ENCODE measurements at regions not wholly inside any gene's neighbourhood (a gene's known extent, or its start where the extent isn't known, plus 50 kb on each side); places are given as distances from the start of the nearest gene placed in this dataset.

DNA sequence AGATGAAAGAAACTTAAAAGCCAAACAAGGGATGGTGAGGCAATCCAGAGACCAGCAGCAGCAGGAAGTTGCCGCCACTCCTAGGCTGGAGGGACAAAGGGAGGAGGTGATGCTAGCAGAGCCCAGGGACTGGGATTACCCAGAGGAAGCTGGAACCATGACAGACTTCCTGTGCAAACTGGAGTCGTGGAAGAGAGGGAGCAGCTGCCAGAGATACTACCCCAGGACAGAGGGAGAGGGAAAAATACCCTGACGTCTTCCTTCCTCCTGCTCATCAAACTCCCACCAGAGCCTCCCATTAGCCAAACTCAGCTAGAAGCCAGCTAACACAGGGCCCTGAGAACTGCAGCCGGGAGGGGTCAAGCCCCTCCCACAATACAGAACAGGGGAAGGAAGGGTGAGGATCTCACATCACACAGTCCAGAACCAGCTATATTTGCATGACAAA, 101.2 kb upstream of the KLF3 start:
- Mint-ChIP-seq H3K27ac (no peak overlapping the region), H3K9me3 (no peaks in the 10 kb centered on the region), H3K4me3 (no peak overlapping the region), H3K36me3 (no peaks in the 10 kb centered on the region), H3K4me1 (peaks cover 24% of the 10 kb centered on the region), H3K27me3 (ENCODE audit: low read depth) (no peaks in the 10 kb centered on the region)
- DNase-seq (ENCODE audit: low spot score) (no peak), ATAC-seq (peak; percentile 74)
- TF ChIP-seq NR1H2 (CRISPR knock-in tag; IDR thresholded peaks at IDR 0.05) (no peak), FOXJ3 (CRISPR knock-in tag; IDR thresholded peaks at IDR 0.05; ENCODE audit: borderline replicate concordance) (no peak), KAT7 (CRISPR knock-in tag; IDR thresholded peaks at IDR 0.05; ENCODE audit: borderline replicate concordance) (no peak), RELA (CRISPR knock-in tag; IDR thresholded peaks at IDR 0.05; ENCODE audit: borderline replicate concordance) (no peak), ETV6 (CRISPR knock-in tag; IDR thresholded peaks at IDR 0.05) (no peak), ZNF121 (CRISPR knock-in tag; IDR thresholded peaks at IDR 0.05) (no peak), ESRRA (CRISPR knock-in tag; IDR thresholded peaks at IDR 0.05; ENCODE audit: borderline replicate concordance) (no peak), MYBL2 (CRISPR knock-in tag; IDR thresholded peaks at IDR 0.05) (no peak)
- TF ChIP-seq, protein P1, sequence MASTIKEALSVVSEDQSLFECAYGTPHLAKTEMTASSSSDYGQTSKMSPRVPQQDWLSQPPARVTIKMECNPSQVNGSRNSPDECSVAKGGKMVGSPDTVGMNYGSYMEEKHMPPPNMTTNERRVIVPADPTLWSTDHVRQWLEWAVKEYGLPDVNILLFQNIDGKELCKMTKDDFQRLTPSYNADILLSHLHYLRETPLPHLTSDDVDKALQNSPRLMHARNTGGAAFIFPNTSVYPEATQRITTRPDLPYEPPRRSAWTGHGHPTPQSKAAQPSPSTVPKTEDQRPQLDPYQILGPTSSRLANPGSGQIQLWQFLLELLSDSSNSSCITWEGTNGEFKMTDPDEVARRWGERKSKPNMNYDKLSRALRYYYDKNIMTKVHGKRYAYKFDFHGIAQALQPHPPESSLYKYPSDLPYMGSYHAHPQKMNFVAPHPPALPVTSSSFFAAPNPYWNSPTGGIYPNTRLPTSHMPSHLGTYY (CRISPR knock-in tag; IDR thresholded peaks at IDR 0.05) = no peak
- TF ChIP-seq, protein P2, sequence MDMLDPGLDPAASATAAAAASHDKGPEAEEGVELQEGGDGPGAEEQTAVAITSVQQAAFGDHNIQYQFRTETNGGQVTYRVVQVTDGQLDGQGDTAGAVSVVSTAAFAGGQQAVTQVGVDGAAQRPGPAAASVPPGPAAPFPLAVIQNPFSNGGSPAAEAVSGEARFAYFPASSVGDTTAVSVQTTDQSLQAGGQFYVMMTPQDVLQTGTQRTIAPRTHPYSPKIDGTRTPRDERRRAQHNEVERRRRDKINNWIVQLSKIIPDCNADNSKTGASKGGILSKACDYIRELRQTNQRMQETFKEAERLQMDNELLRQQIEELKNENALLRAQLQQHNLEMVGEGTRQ (CRISPR knock-in tag; IDR thresholded peaks at IDR 0.05) = no peak
- TF ChIP-seq, protein P3, sequence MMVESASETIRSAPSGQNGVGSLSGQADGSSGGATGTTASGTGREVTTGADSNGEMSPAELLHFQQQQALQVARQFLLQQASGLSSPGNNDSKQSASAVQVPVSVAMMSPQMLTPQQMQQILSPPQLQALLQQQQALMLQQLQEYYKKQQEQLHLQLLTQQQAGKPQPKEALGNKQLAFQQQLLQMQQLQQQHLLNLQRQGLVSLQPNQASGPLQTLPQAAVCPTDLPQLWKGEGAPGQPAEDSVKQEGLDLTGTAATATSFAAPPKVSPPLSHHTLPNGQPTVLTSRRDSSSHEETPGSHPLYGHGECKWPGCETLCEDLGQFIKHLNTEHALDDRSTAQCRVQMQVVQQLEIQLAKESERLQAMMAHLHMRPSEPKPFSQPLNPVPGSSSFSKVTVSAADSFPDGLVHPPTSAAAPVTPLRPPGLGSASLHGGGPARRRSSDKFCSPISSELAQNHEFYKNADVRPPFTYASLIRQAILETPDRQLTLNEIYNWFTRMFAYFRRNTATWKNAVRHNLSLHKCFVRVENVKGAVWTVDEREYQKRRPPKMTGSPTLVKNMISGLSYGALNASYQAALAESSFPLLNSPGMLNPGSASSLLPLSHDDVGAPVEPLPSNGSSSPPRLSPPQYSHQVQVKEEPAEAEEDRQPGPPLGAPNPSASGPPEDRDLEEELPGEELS (CRISPR knock-in tag; IDR thresholded peaks at IDR 0.05) = no peak
- TF ChIP-seq, protein P4, sequence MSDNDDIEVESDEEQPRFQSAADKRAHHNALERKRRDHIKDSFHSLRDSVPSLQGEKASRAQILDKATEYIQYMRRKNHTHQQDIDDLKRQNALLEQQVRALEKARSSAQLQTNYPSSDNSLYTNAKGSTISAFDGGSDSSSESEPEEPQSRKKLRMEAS (CRISPR knock-in tag; IDR thresholded peaks at IDR 0.05) = no peak
- TF ChIP-seq, protein P5, sequence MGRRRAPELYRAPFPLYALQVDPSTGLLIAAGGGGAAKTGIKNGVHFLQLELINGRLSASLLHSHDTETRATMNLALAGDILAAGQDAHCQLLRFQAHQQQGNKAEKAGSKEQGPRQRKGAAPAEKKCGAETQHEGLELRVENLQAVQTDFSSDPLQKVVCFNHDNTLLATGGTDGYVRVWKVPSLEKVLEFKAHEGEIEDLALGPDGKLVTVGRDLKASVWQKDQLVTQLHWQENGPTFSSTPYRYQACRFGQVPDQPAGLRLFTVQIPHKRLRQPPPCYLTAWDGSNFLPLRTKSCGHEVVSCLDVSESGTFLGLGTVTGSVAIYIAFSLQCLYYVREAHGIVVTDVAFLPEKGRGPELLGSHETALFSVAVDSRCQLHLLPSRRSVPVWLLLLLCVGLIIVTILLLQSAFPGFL (CRISPR knock-in tag; IDR thresholded peaks at IDR 0.05; ENCODE audit: borderline replicate concordance) = no peak
- TF ChIP-seq, protein P6, sequence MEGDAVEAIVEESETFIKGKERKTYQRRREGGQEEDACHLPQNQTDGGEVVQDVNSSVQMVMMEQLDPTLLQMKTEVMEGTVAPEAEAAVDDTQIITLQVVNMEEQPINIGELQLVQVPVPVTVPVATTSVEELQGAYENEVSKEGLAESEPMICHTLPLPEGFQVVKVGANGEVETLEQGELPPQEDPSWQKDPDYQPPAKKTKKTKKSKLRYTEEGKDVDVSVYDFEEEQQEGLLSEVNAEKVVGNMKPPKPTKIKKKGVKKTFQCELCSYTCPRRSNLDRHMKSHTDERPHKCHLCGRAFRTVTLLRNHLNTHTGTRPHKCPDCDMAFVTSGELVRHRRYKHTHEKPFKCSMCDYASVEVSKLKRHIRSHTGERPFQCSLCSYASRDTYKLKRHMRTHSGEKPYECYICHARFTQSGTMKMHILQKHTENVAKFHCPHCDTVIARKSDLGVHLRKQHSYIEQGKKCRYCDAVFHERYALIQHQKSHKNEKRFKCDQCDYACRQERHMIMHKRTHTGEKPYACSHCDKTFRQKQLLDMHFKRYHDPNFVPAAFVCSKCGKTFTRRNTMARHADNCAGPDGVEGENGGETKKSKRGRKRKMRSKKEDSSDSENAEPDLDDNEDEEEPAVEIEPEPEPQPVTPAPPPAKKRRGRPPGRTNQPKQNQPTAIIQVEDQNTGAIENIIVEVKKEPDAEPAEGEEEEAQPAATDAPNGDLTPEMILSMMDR (IDR thresholded peaks at IDR 0.05) = no peak
- TF ChIP-seq, protein P7, sequence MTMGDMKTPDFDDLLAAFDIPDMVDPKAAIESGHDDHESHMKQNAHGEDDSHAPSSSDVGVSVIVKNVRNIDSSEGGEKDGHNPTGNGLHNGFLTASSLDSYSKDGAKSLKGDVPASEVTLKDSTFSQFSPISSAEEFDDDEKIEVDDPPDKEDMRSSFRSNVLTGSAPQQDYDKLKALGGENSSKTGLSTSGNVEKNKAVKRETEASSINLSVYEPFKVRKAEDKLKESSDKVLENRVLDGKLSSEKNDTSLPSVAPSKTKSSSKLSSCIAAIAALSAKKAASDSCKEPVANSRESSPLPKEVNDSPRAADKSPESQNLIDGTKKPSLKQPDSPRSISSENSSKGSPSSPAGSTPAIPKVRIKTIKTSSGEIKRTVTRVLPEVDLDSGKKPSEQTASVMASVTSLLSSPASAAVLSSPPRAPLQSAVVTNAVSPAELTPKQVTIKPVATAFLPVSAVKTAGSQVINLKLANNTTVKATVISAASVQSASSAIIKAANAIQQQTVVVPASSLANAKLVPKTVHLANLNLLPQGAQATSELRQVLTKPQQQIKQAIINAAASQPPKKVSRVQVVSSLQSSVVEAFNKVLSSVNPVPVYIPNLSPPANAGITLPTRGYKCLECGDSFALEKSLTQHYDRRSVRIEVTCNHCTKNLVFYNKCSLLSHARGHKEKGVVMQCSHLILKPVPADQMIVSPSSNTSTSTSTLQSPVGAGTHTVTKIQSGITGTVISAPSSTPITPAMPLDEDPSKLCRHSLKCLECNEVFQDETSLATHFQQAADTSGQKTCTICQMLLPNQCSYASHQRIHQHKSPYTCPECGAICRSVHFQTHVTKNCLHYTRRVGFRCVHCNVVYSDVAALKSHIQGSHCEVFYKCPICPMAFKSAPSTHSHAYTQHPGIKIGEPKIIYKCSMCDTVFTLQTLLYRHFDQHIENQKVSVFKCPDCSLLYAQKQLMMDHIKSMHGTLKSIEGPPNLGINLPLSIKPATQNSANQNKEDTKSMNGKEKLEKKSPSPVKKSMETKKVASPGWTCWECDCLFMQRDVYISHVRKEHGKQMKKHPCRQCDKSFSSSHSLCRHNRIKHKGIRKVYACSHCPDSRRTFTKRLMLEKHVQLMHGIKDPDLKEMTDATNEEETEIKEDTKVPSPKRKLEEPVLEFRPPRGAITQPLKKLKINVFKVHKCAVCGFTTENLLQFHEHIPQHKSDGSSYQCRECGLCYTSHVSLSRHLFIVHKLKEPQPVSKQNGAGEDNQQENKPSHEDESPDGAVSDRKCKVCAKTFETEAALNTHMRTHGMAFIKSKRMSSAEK (CRISPR knock-in tag; IDR thresholded peaks at IDR 0.05; ENCODE audit: borderline replicate concordance) = no peak
- TF ChIP-seq, protein P8, sequence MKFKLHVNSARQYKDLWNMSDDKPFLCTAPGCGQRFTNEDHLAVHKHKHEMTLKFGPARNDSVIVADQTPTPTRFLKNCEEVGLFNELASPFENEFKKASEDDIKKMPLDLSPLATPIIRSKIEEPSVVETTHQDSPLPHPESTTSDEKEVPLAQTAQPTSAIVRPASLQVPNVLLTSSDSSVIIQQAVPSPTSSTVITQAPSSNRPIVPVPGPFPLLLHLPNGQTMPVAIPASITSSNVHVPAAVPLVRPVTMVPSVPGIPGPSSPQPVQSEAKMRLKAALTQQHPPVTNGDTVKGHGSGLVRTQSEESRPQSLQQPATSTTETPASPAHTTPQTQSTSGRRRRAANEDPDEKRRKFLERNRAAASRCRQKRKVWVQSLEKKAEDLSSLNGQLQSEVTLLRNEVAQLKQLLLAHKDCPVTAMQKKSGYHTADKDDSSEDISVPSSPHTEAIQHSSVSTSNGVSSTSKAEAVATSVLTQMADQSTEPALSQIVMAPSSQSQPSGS (CRISPR knock-in tag; IDR thresholded peaks at IDR 0.05; ENCODE audit: borderline replicate concordance, low read depth) = no peak
- POLR2A ChIA-PET = interaction anchor here (0.6 kb wide), 1 partner anchor 73 kb away, joined by 3 read pairs; no protein-coding TSS in a partner anchor
- CTCF ChIA-PET = interaction anchor here (0.9 kb wide), 1 partner anchor 383 kb away, joined by 4 read pairs; no protein-coding TSS in a partner anchor
